Keratinocyte (primary cell): ENCODE measurements at regions not wholly inside any gene's neighbourhood (a gene's known extent, or its start where the extent isn't known, plus 50 kb on each side); places are given as distances from the start of the nearest gene placed in this dataset.

Experiments used
- DNase-seq: peaks from one replicate; pipeline ENCODE4 v3.0.0-alpha.2; 2011; ENCODE audit warnings: low read depth, missing footprints, low spot score
- FAIRE-seq: peaks from 2 replicates; lab custom pipeline; 2011; peaks lifted over from hg19 to GRCh38; lab: Jason Lieb, UNC
- H2AFZ ChIP-seq: 2 replicates; pipeline ENCODE4 v1.6.0; 2012; ENCODE audit warnings: low read length, control low read depth, inconsistent platforms; ENCODE audit not compliant: control insufficient read depth
- H3K27ac ChIP-seq: 2 replicates; pipeline ENCODE4 v1.5.1; 2011; ENCODE audit warnings: low read length; ENCODE audit not compliant: control insufficient read depth, insufficient read depth
- H3K27me3 ChIP-seq: 3 replicates; pipeline ENCODE4 v1.6.0; 2011; ENCODE audit warnings: low read length; ENCODE audit not compliant: control insufficient read depth, insufficient read depth; ENCODE audit errors: extremely low read depth
- H3K36me3 ChIP-seq, 2 experiments: 2 replicates in 1 of 2; 3 replicates in 1 of 2; pipeline ENCODE4 v1.5.1; 2011; ENCODE audit warnings: low read length in 2 of 2, mild to moderate bottlenecking in 1 of 2; ENCODE audit not compliant: control insufficient read depth in 2 of 2, insufficient read depth in 2 of 2; ENCODE audit errors: extremely low read depth in 1 of 2
- H3K4me1 ChIP-seq: 3 replicates; pipeline ENCODE4 v1.5.1; 2011; ENCODE audit warnings: low read length; ENCODE audit not compliant: control insufficient read depth, insufficient read depth; ENCODE audit errors: extremely low read depth
- H3K4me2 ChIP-seq: 3 replicates; pipeline ENCODE4 v1.6.0; 2011; ENCODE audit warnings: low read depth, low read length; ENCODE audit not compliant: control insufficient read depth, insufficient read depth; ENCODE audit errors: extremely low read depth
- H3K4me3 ChIP-seq, 3 experiments: fragments of 200-600 bp in 1 of 3; sonication (generic) in 1 of 3; 2 replicates in 2 of 3; 3 replicates in 1 of 3; pipeline ENCODE4 v1.5.1; 2011 to 2016; ENCODE audit warnings: low read length in 3 of 3, mild to moderate bottlenecking in 3 of 3, control low read depth in 2 of 3, inconsistent platforms in 1 of 3, low read depth in 1 of 3, mixed read lengths in 1 of 3, mixed run types in 1 of 3, moderate library complexity in 1 of 3; ENCODE audit not compliant: control insufficient read depth in 2 of 3, insufficient read depth in 2 of 3; ENCODE audit errors: extremely low read depth in 1 of 3
- H3K79me2 ChIP-seq: 2 replicates; pipeline ENCODE4 v1.6.0; 2012; ENCODE audit warnings: low read length; ENCODE audit not compliant: control insufficient read depth, insufficient read depth
- H3K9ac ChIP-seq: 3 replicates; pipeline ENCODE4 v1.6.0; 2011; ENCODE audit warnings: low read length; ENCODE audit not compliant: control insufficient read depth, insufficient read depth; ENCODE audit errors: extremely low read depth
- H3K9me1 ChIP-seq: 3 replicates; pipeline ENCODE4 v1.6.0; 2011; ENCODE audit warnings: low read length; ENCODE audit not compliant: control insufficient read depth, insufficient read depth; ENCODE audit errors: extremely low read depth
- H3K9me3 ChIP-seq: 2 replicates; pipeline ENCODE4 v1.5.1; 2012; ENCODE audit warnings: low read depth, low read length; ENCODE audit not compliant: control insufficient read depth
- H4K20me1 ChIP-seq: 3 replicates; pipeline ENCODE4 v1.6.0; 2011; ENCODE audit warnings: low read length; ENCODE audit not compliant: control insufficient read depth, insufficient read depth; ENCODE audit errors: extremely low read depth
- CTCF ChIP-seq, 3 experiments: IDR thresholded peaks in 1 of 3; conservative IDR thresholded peaks in 1 of 3; optimal IDR thresholded peaks in 1 of 3; 2 replicates in 2 of 3; 3 replicates in 1 of 3; pipeline versions ENCODE3 to v1.5.1; 2011; ENCODE audit warnings: low read length in 3 of 3, mild to moderate bottlenecking in 3 of 3, moderate library complexity in 2 of 3, control low read depth in 1 of 3, inconsistent platforms in 1 of 3; ENCODE audit not compliant: insufficient read depth in 2 of 3; ENCODE audit errors: extremely low read depth in 1 of 3
- EZH2 ChIP-seq: IDR thresholded peaks from one replicate; pipeline ENCODE4 v1.6.1; 2012; ENCODE audit warnings: inconsistent platforms, mild to moderate bottlenecking, low read length, moderate library complexity
- dilution Hi-C: fragments of 300-500 bp; cut with MboI; formaldehyde crosslinking; loops from one replicate; pipeline ENCODE4 v1.7.0; 2020; ENCODE audit warnings: low sequenced_read_pairs; ENCODE audit not compliant: extremely low pct_ligation_motif_present

- no peaks in the 10 kb centered on the region for H3K79me2 ChIP-seq
- FAIRE-seq: no peak
- H3K4me2 ChIP-seq: no peak overlapping the region
- H3K27me3 ChIP-seq: no peaks in the 10 kb centered on the region
- no peak overlapping the region for H2AFZ ChIP-seq
- no peak for DNase-seq
- H3K27ac ChIP-seq: no peak overlapping the region
- H3K9ac ChIP-seq: no peak overlapping the region
- TF ChIP-seq EZH2 (no peak), CTCF (optimal IDR thresholded peaks at IDR 0.05 in 1 of 3, IDR thresholded peaks at IDR 0.05 in 1 of 3, conservative IDR thresholded peaks at IDR 0.05 in 1 of 3; ENCODE audit: extremely low read depth in 1 of 3, insufficient read depth in 2 of 3, low read length in 3 of 3) (no peak)
- no peaks in the 10 kb centered on the region for H4K20me1 ChIP-seq
- H3K4me3 ChIP-seq: no peak overlapping the region
- dilution Hi-C loops: no loop called here
- H3K9me3 ChIP-seq: no peaks in the 10 kb centered on the region
- no peaks in the 10 kb centered on the region for H3K4me1 ChIP-seq
- no peaks in the 10 kb centered on the region for H3K9me1 ChIP-seq
- no peaks in the 10 kb centered on the region for H3K36me3 ChIP-seq
Observed at GRCh38 chr4:79132826-79133225, 193.0 kb downstream of the NAA11 start.

- Histone ChIP-seq H3K4me2 (no peak overlapping the region), H3K4me1 (no peaks in the 10 kb centered on the region), H4K20me1 (no peaks in the 10 kb centered on the region), H2AFZ (no peak overlapping the region), H3K9ac (no peak overlapping the region), H3K27ac (no peak overlapping the region), H3K27me3 (no peaks in the 10 kb centered on the region), H3K9me3 (no peaks in the 10 kb centered on the region), H3K36me3 (no peaks in the 10 kb centered on the region), H3K79me2 (no peaks in the 10 kb centered on the region), H3K9me1 (no peaks in the 10 kb centered on the region), H3K4me3 (no peak overlapping the region)
- no peak for DNase-seq
- no peak for TF ChIP-seq EZH2
- no peak for TF ChIP-seq CTCF (optimal IDR thresholded peaks at IDR 0.05 in 1 of 3, IDR thresholded peaks at IDR 0.05 in 1 of 3, conservative IDR thresholded peaks at IDR 0.05 in 1 of 3; ENCODE audit: extremely low read depth in 1 of 3, insufficient read depth in 2 of 3, low read length in 3 of 3)
- FAIRE-seq: no peak
- dilution Hi-C loops: no loop called here
Observed at GRCh38 chr4:79121875-79122358, 182.7 kb upstream of the PAQR3 start.
